DOHH2 (cell line): ENCODE measurements at regions not wholly inside any gene's neighbourhood (a gene's known extent, or its start where the extent isn't known, plus 50 kb on each side); places are given as distances from the start of the nearest gene placed in this dataset.

Source experiments
- CTCF ChIP-seq: fragments of 200-600 bp; sonication (generic); IDR thresholded peaks from one replicate; pipeline ENCODE4 v1.5.1; 2014; ENCODE audit warnings: antibody characterized with exemption, mild to moderate bottlenecking, low read depth, low read length; ENCODE audit not compliant: poor library complexity, severe bottlenecking
- EZH2phosphoT487 ChIP-seq: fragments of 200-600 bp; sonication (generic); IDR thresholded peaks from 2 replicates; pipeline ENCODE4 v1.6.1; 2017; ENCODE audit warnings: borderline replicate concordance, mild to moderate bottlenecking, antibody characterized with exemption, low read length, moderate library complexity, mixed read lengths

- TF ChIP-seq CTCF (no peak), EZH2phosphoT487 (no peak)
Measured at GRCh38 chr10:43968076-43968475, 319.4 kb upstream of the ZNF32 start.
